Left lung (tissue), 4 donors: ENCODE measurements at regions not wholly inside any gene's neighbourhood (a gene's known extent, or its start where the extent isn't known, plus 50 kb on each side); places are given as distances from the start of the nearest gene placed in this dataset.

ENCODE experiments used
- ATAC-seq: fragments of 200-7000 bp; cut with Tn5 transposase; one replicate; pipeline ENCODE4 v1.9.1; 2020; ENCODE audit warnings: moderate library complexity
- DNase-seq, 4 donors: peaks; one replicate each; pipeline ENCODE4 v3.0.0-alpha.2; 2013 to 2020
- H3K27ac ChIP-seq, 2 donors: fragments of 200-600 bp; sonication (generic) in 1 of 2; one replicate each; pipeline versions ENCODE4 v1.5.0 to v1.8.0; 2020 to 2021
- H3K27me3 ChIP-seq, 2 donors: fragments of 200-600 bp; sonication (generic) in 1 of 2; one replicate each; pipeline versions ENCODE4 v1.5.0 to v1.8.0; 2020 to 2021
- H3K36me3 ChIP-seq, 2 donors: fragments of 200-600 bp; sonication (generic) in 1 of 2; one replicate each; pipeline versions ENCODE4 v1.5.0 to v1.8.0; 2020 to 2021
- H3K4me1 ChIP-seq, 2 donors: fragments of 200-600 bp; one replicate each; pipeline ENCODE4 v1.8.0; 2021
- H3K4me3 ChIP-seq, 2 donors: fragments of 200-600 bp; sonication (generic) in 1 of 2; one replicate each; pipeline versions ENCODE4 v1.5.0 to v1.8.0; 2020 to 2021; ENCODE audit warnings: mild to moderate bottlenecking in 1 of 2
- H3K9me3 ChIP-seq, 2 donors: fragments of 200-600 bp; sonication (generic) in 1 of 2; one replicate each; pipeline versions ENCODE4 v1.5.0 to v1.8.0; 2020 to 2021
- intact Hi-C, 2 donors: fragments of 100-400 bp; cut with DNase I; formaldehyde crosslinking; loops; one replicate each; pipeline versions ENCODE4 v1.11.2 to v1.14.2; 2022
- TF ChIP-seq, protein P1 (sequence below), 2 donors: fragments of 200-600 bp; sonication (generic) in 1 of 2; IDR thresholded peaks; one replicate each; pipeline versions ENCODE4 v1.5.0 to v1.8.0; 2021; ENCODE audit warnings: antibody characterized with exemption in 2 of 2
- donor health status: DM: no; HTN: yes; CAD: no.
- donor health status: DM: no; HTN: no; CAD: no.

DNA sequence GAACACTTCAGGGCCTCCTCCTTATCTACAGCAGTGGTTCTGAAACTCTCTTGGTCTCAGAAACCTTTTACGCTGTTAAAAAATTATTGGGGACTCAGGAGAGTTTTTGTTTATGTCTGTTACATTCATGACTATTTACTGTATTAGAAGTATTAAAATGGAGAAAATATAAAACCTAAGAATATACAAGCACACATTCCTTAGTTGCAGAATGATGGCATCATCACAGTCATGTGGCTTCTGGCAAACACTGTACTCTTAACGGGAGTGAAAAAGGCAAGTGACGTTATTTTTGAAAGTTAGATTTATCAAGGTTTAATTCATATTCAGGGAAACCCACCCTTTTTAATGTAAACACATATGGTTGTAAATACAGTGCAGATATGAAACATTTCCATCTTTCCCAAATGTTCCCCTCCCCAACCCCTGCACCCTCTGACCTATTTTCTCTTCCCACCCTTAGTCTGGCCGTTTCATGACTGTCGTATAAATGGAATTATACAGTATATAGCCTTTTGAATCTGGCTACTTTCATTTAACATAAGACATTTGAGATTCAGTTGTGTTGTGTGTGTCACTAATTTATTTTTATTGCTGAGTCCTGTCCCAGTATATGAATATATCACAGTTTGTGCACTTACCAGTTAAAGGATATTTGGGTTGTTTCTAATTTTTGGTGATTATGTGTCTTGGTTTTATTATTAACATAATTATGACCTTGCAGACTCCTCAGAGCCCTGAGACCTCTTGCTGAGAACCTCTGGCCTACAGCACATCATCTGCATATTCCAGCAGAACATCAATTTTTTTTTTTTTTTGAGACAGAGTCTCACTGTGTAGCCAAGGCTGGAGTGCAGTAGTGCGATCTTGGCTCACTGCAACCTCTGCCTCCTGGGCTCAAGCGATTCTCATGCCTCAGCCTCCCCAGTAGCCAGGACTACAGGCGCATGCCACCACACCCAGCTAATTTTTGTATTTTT, 457.0 kb downstream of the PCNX1 start:
- peak in 1 of 4 donors; percentile 58 for DNase-seq
- intact Hi-C loops = no loop called here
- Histone ChIP-seq H3K4me3 (no peak overlapping the region), H3K27me3 (no peaks in the 10 kb centered on the region), H3K4me1 (peaks cover 16 to 36% of the 10 kb centered on the region in 2 donors), H3K9me3 (no peaks in the 10 kb centered on the region), H3K36me3 (no peaks in the 10 kb centered on the region), H3K27ac (peak overlapping the region; percentile 63 to 74)
- peak; percentile 80 for ATAC-seq
- TF ChIP-seq, protein P1, sequence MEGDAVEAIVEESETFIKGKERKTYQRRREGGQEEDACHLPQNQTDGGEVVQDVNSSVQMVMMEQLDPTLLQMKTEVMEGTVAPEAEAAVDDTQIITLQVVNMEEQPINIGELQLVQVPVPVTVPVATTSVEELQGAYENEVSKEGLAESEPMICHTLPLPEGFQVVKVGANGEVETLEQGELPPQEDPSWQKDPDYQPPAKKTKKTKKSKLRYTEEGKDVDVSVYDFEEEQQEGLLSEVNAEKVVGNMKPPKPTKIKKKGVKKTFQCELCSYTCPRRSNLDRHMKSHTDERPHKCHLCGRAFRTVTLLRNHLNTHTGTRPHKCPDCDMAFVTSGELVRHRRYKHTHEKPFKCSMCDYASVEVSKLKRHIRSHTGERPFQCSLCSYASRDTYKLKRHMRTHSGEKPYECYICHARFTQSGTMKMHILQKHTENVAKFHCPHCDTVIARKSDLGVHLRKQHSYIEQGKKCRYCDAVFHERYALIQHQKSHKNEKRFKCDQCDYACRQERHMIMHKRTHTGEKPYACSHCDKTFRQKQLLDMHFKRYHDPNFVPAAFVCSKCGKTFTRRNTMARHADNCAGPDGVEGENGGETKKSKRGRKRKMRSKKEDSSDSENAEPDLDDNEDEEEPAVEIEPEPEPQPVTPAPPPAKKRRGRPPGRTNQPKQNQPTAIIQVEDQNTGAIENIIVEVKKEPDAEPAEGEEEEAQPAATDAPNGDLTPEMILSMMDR (IDR thresholded peaks at IDR 0.05) = no peak

- H3K4me3 ChIP-seq = no peak overlapping the region
- DNase-seq = no peak
- TF ChIP-seq, protein P1 (IDR thresholded peaks at IDR 0.05) = no peak
- no peaks in the 10 kb centered on the region for H3K36me3 ChIP-seq
- intact Hi-C loops = no loop called here
- H3K4me1 ChIP-seq = peaks cover 16 to 36% of the 10 kb centered on the region in 2 donors
- no peak for ATAC-seq
- no peaks in the 10 kb centered on the region for H3K9me3 ChIP-seq
- no peak overlapping the region for H3K27ac ChIP-seq
- H3K27me3 ChIP-seq = no peaks in the 10 kb centered on the region
These were observed 458.1 kb downstream of the PCNX1 start for GRCh38 chr14:71365361-71365760.

GRCh38 chr14:71366861-71367260, 459.6 kb downstream of the PCNX1 start:
- no peak for ATAC-seq

GRCh38 chr14:71371711-71372396, 464.6 kb downstream of the PCNX1 start:
- H3K4me3 ChIP-seq = no peak overlapping the region
- intact Hi-C loops = no loop called here
- no peaks in the 10 kb centered on the region for H3K36me3 ChIP-seq

More at GRCh38 chr14:71366861-71367260, 459.6 kb downstream of the PCNX1 start:
- TF ChIP-seq, protein P1 (IDR thresholded peaks at IDR 0.05) = no peak
- no peak overlapping the region for H3K4me3 ChIP-seq
- H3K36me3 ChIP-seq = no peaks in the 10 kb centered on the region
- H3K4me1 ChIP-seq = peaks cover 22 to 33% of the 10 kb centered on the region in 2 donors
- intact Hi-C loops = no loop called here
- no peak for DNase-seq
- H3K27ac ChIP-seq = no peak overlapping the region
- H3K27me3 ChIP-seq = no peaks in the 10 kb centered on the region
- no peaks in the 10 kb centered on the region for H3K9me3 ChIP-seq

More at GRCh38 chr14:71371711-71372396, 464.6 kb downstream of the PCNX1 start:
- H3K27ac ChIP-seq = peak overlapping the region; percentile 45 to 64
- H3K4me1 ChIP-seq = peaks cover 19 to 20% of the 10 kb centered on the region in 2 donors
- DNase-seq (no peak), ATAC-seq (peak; percentile 85)
- H3K27me3 ChIP-seq = no peaks in the 10 kb centered on the region
- peaks cover 0 to under 1% of the 10 kb centered on the region in 2 donors for H3K9me3 ChIP-seq
- TF ChIP-seq, protein P1 (IDR thresholded peaks at IDR 0.05) = no peak
